GM12878 (cell line): ENCODE measurements at regions not wholly inside any gene's neighbourhood (a gene's known extent, or its start where the extent isn't known, plus 50 kb on each side); places are given as distances from the start of the nearest gene placed in this dataset.
"Not testable (repeated sequence)": the region's sequence is repeated elsewhere in the genome, so short reads cannot be mapped to it uniquely, and the experiment has no call there.

ENCODE experiments used
- ATAC-seq: fragments of 200-7000 bp; cut with Tn5 transposase; 3 replicates; pipeline ENCODE4 v1.9.1; 2020; ENCODE audit warnings: mild to moderate bottlenecking, moderate library complexity
- BruUV-seq: library from RNA; stranded (reverse); fragments of 400-500 nt; replicated peaks from 2 replicates; lab custom pipeline; 2021; lab: Mats Ljungman, UMichigan
- CTCF ChIA-PET: fragments of 300-600 bp; sonication (Branson Sonifier 250); formaldehyde crosslinking; extraction: SDS; loops from one replicate; lab custom pipeline; 2021; ENCODE audit warnings: inconsistent platforms; lab: Yijun Ruan, JAX
- POLR2A ChIA-PET: fragments of 350-600 bp; formaldehyde crosslinking; extraction: SDS; loops from one replicate; lab custom pipeline; 2021; ENCODE audit warnings: inconsistent platforms; lab: Charles Lee
- RAD21 ChIA-PET: fragments of 300-600 bp; sonication (Branson Sonifier 250); formaldehyde crosslinking; loops from one replicate; lab custom pipeline; 2023; ENCODE audit warnings: antibody characterized with exemption; ENCODE audit not compliant: unreplicated experiment; lab: Charles Lee
- SMC1A ChIA-PET: fragments of 300-600 bp; sonication (Branson Sonifier 250); formaldehyde crosslinking; loops from one replicate; lab custom pipeline; 2023; ENCODE audit not compliant: unreplicated experiment, uncharacterized antibody; lab: Charles Lee
- DNase-seq: peaks from one replicate; pipeline ENCODE4 v3.0.0-alpha.2; 2011; ENCODE audit warnings: low read depth, low spot score
- FAIRE-seq: peaks from 3 replicates; lab custom pipeline; 2011; peaks lifted over from hg19 to GRCh38; lab: Jason Lieb, UNC
- H2AFZ ChIP-seq: 2 replicates; pipeline ENCODE4 v1.6.0; 2011; ENCODE audit warnings: low read depth, low read length, control low read depth; ENCODE audit not compliant: control insufficient read depth
- H3K27ac ChIP-seq: 2 replicates; pipeline ENCODE4 v1.5.1; 2011; ENCODE audit warnings: control low read depth; ENCODE audit not compliant: control insufficient read depth, insufficient read depth
- H3K27me3 ChIP-seq, 2 experiments: replicated peaks in 1 of 2; 2 replicates each; pipeline versions ENCODE4 v1.6.0 to v1.6.1; 2011; ENCODE audit warnings: low read length in 1 of 2; ENCODE audit not compliant: control insufficient read depth in 2 of 2, insufficient read depth in 2 of 2
- H3K36me3 ChIP-seq, 2 experiments: 2 replicates each; pipeline ENCODE4 v1.5.1; 2011; ENCODE audit warnings: low read length in 1 of 2; ENCODE audit not compliant: control insufficient read depth in 2 of 2, insufficient read depth in 2 of 2
- H3K4me1 ChIP-seq: 2 replicates; pipeline ENCODE4 v1.6.1; 2011; ENCODE audit warnings: mild to moderate bottlenecking, low read length, moderate library complexity, mixed read lengths; ENCODE audit not compliant: control insufficient read depth, insufficient read depth
- H3K4me2 ChIP-seq: 2 replicates; pipeline ENCODE4 v1.6.0; 2011; ENCODE audit warnings: control low read depth; ENCODE audit not compliant: control insufficient read depth, insufficient read depth
- H3K4me3 ChIP-seq: fragments of 200-600 bp; sonication (generic); 2 replicates; pipeline ENCODE4 v1.5.1; 2016
- H3K79me2 ChIP-seq: 2 replicates; pipeline ENCODE4 v1.6.0; 2011; ENCODE audit warnings: low read length; ENCODE audit not compliant: control insufficient read depth, insufficient read depth
- H3K9ac ChIP-seq: 2 replicates; pipeline ENCODE4 v1.8.0; 2011; ENCODE audit warnings: low read length, control low read depth, mixed read lengths; ENCODE audit not compliant: control insufficient read depth, insufficient read depth
- H3K9me3 ChIP-seq: replicated peaks from 3 replicates; pipeline ENCODE4 v1.5.1; 2011; ENCODE audit warnings: mild to moderate bottlenecking, low read length; ENCODE audit not compliant: control insufficient read depth, insufficient read depth
- H4K20me1 ChIP-seq: 2 replicates; pipeline ENCODE4 v1.6.0; 2011; ENCODE audit not compliant: control insufficient read depth, insufficient read depth
- WGBS: methylation state at CpG from one replicate; pipeline ENCODE4 v1.1.6; 2016; ENCODE audit warnings: low lambda C conversion rate; ENCODE audit not compliant: insufficient replicate concordance, insufficient coverage; ENCODE audit errors: missing lambda C conversion rate; 5-methylcytosine and 5-hydroxymethylcytosine counted together
- in situ Hi-C: fragments of 300-500 bp; cut with MboI; formaldehyde crosslinking; loops from 9 replicates; pipeline ENCODE4 v1.14.3; 2018; ENCODE audit warnings: mixed read lengths
- intact Hi-C: fragments of 100-400 bp; cut with micrococcal nuclease; formaldehyde crosslinking; loops from one replicate; pipeline ENCODE4 v1.14.2; 2022; ENCODE audit not compliant: unreplicated experiment

DNA sequence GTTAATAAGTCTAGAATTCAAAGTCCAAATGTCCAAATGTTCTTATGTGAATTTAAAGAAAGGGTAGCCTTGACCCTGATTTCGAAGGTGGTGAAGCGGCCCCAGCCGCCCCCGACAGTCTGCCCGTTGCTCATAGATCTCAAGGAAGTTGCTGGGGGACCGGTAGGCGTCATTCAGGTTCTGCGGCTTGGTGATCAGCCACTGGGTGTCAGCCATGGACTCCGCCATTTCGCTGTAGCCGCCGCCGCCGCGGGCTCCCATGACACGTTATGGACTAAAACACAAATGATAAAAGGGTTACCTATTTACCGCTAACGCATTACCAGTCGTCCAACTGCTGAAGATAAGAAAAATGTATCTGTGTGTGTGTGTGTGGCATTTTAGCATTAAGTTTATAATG is 736.1 kb downstream of the PCDH11X start:
- DNase-seq, H3K36me3 ChIP-seq, H3K4me1 ChIP-seq, CTCF ChIA-PET, H3K9ac ChIP-seq, H4K20me1 ChIP-seq, POLR2A ChIA-PET, H3K4me2 ChIP-seq, H3K27ac ChIP-seq, RAD21 ChIA-PET, H2AFZ ChIP-seq, SMC1A ChIA-PET, ATAC-seq, H3K79me2 ChIP-seq, in situ Hi-C loops, H3K27me3 ChIP-seq, H3K4me3 ChIP-seq, FAIRE-seq, intact Hi-C loops, H3K9me3 ChIP-seq, BruUV-seq: not testable (repeated sequence)
- 69% methylated on average over 19 of the region's 19 CpGs for WGBS

GRCh38 chrX:92528995-92529394 is 749.8 kb downstream of the PCDH11X start:
- FAIRE-seq: not testable (repeated sequence)

DNA sequence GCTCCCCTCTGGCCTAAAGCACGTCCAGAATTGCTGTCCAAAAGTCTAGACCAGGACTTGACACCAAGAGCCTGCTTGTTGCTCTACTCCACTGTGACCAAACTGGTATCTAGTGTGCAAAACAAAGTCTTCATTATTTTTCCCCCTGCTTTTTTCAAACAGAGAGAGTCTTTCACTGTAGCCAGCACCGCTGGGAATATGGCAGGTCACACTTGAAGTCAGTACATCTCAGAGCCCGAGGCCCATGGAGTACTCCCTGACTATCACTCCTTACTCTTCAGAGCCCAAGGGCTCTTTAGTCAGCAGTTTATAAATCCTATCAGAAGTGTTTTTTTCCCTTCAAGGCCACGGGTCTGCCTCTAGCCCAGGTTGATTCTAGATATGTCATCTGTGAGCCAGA is 761.3 kb downstream of the PCDH11X start:
- H3K4me3 ChIP-seq, H3K27me3 ChIP-seq, RAD21 ChIA-PET, H3K9me3 ChIP-seq, H3K36me3 ChIP-seq, in situ Hi-C loops, ATAC-seq, H2AFZ ChIP-seq, CTCF ChIA-PET, SMC1A ChIA-PET, H3K9ac ChIP-seq, POLR2A ChIA-PET, intact Hi-C loops, H3K4me2 ChIP-seq, H3K4me1 ChIP-seq, DNase-seq, H4K20me1 ChIP-seq, BruUV-seq, FAIRE-seq, H3K27ac ChIP-seq, H3K79me2 ChIP-seq: not testable (repeated sequence)
- WGBS: 3% methylated on average over 4 of the region's 4 CpGs

More at GRCh38 chrX:92528995-92529394, 749.8 kb downstream of the PCDH11X start:
- H3K4me2 ChIP-seq, H2AFZ ChIP-seq, H3K79me2 ChIP-seq, H3K4me1 ChIP-seq, H3K9me3 ChIP-seq, H3K27me3 ChIP-seq, H3K4me3 ChIP-seq, H3K36me3 ChIP-seq, CTCF ChIA-PET, H4K20me1 ChIP-seq, DNase-seq, H3K9ac ChIP-seq, in situ Hi-C loops, H3K27ac ChIP-seq, BruUV-seq, ATAC-seq, SMC1A ChIA-PET, intact Hi-C loops, RAD21 ChIA-PET, POLR2A ChIA-PET: not testable (repeated sequence)
- 33% methylated on average over 2 of the region's 2 CpGs for WGBS

GRCh38 chrX:92558323-92558722 is 779.1 kb downstream of the PCDH11X start:
- H3K27me3 ChIP-seq: not testable (repeated sequence)

More at GRCh38 chrX:92558323-92558722, 779.1 kb downstream of the PCDH11X start:
- H2AFZ ChIP-seq, in situ Hi-C loops, H3K9ac ChIP-seq, RAD21 ChIA-PET, H4K20me1 ChIP-seq, H3K4me3 ChIP-seq, H3K79me2 ChIP-seq, H3K27ac ChIP-seq, H3K36me3 ChIP-seq, H3K4me1 ChIP-seq, SMC1A ChIA-PET, H3K4me2 ChIP-seq, FAIRE-seq, DNase-seq, ATAC-seq, BruUV-seq, intact Hi-C loops, CTCF ChIA-PET, POLR2A ChIA-PET, H3K9me3 ChIP-seq: not testable (repeated sequence)
